ENCODE measurements at regions not wholly inside any gene's neighbourhood (a gene's known extent, or its start where the extent isn't known, plus 50 kb on each side); places are given as distances from the start of the nearest gene placed in this dataset.

- ATAC-seq: no peak
- TF ChIP-seq PPARA (CRISPR knock-in tag; IDR thresholded peaks at IDR 0.05; ENCODE audit: borderline replicate concordance) (no peak), ZNF565 (CRISPR knock-in tag; conservative IDR thresholded peaks at IDR 0.05; ENCODE audit: low read depth) (no peak), TSHZ2 (CRISPR knock-in tag; IDR thresholded peaks at IDR 0.05) (no peak), ESRRG (CRISPR knock-in tag; IDR thresholded peaks at IDR 0.05) (no peak), POU6F1 (CRISPR knock-in tag; IDR thresholded peaks at IDR 0.05; ENCODE audit: borderline replicate concordance, low read depth) (no peak), CSDC2 (CRISPR knock-in tag; IDR thresholded peaks at IDR 0.05) (no peak)
These were observed 182.6 kb upstream of the SLITRK3 start for GRCh38 chr3:165378761-165379160.

GRCh38 chr3:165359005-165359404, 162.8 kb upstream of the SLITRK3 start:
- no peak for ATAC-seq

GRCh38 chr3:165355316-165355715, 159.1 kb upstream of the SLITRK3 start:
- no peak; the same call in 2 of the 3 replicates for ATAC-seq
- TF ChIP-seq GLIS3 (CRISPR knock-in tag; IDR thresholded peaks at IDR 0.05) (no peak), RARB (CRISPR knock-in tag; IDR thresholded peaks at IDR 0.05) (no peak), OSR1 (CRISPR knock-in tag; IDR thresholded peaks at IDR 0.05) (no peak), PATZ1 (CRISPR knock-in tag; IDR thresholded peaks at IDR 0.05; ENCODE audit: borderline replicate concordance) (no peak), SNAI2 (CRISPR knock-in tag; IDR thresholded peaks at IDR 0.05) (no peak), ZNF8 (CRISPR knock-in tag; IDR thresholded peaks at IDR 0.05) (no peak), ZC3H10 (CRISPR knock-in tag; IDR thresholded peaks at IDR 0.05) (no peak), CREB5 (CRISPR knock-in tag; IDR thresholded peaks at IDR 0.05; ENCODE audit: low read depth) (no peak), ISL1 (CRISPR knock-in tag; IDR thresholded peaks at IDR 0.05) (no peak), ZFP3 (CRISPR knock-in tag; IDR thresholded peaks at IDR 0.05) (no peak)

More at GRCh38 chr3:165359005-165359404, 162.8 kb upstream of the SLITRK3 start:
- TF ChIP-seq PATZ1 (CRISPR knock-in tag; IDR thresholded peaks at IDR 0.05; ENCODE audit: borderline replicate concordance): no peak
- TF ChIP-seq CSRNP3 (CRISPR knock-in tag; IDR thresholded peaks at IDR 0.05): no peak
- TF ChIP-seq POU6F1 (CRISPR knock-in tag; IDR thresholded peaks at IDR 0.05; ENCODE audit: borderline replicate concordance, low read depth): no peak
- no peak for TF ChIP-seq ZNF70 (CRISPR knock-in tag; IDR thresholded peaks at IDR 0.05)
- TF ChIP-seq PPARA (CRISPR knock-in tag; IDR thresholded peaks at IDR 0.05; ENCODE audit: borderline replicate concordance): no peak
- TF ChIP-seq ESRRG (CRISPR knock-in tag; IDR thresholded peaks at IDR 0.05): no peak
- TF ChIP-seq RARB (CRISPR knock-in tag; IDR thresholded peaks at IDR 0.05): no peak
- TF ChIP-seq OSR1 (CRISPR knock-in tag; IDR thresholded peaks at IDR 0.05): no peak
